GM12892 (cell line): ENCODE measurements at regions not wholly inside any gene's neighbourhood (a gene's known extent, or its start where the extent isn't known, plus 50 kb on each side); places are given as distances from the start of the nearest gene placed in this dataset.

Experiments used
- POLR2AphosphoS5 ChIP-seq: IDR thresholded peaks from 2 replicates; pipeline ENCODE4 v1.6.1; 2011; ENCODE audit warnings: low read depth, low read length, control low read depth
- TAF1 ChIP-seq: IDR thresholded peaks from 2 replicates; pipeline ENCODE4 v1.6.1; 2011; ENCODE audit warnings: low read depth, mild to moderate bottlenecking, control low read depth, low read length, borderline replicate concordance

DNA sequence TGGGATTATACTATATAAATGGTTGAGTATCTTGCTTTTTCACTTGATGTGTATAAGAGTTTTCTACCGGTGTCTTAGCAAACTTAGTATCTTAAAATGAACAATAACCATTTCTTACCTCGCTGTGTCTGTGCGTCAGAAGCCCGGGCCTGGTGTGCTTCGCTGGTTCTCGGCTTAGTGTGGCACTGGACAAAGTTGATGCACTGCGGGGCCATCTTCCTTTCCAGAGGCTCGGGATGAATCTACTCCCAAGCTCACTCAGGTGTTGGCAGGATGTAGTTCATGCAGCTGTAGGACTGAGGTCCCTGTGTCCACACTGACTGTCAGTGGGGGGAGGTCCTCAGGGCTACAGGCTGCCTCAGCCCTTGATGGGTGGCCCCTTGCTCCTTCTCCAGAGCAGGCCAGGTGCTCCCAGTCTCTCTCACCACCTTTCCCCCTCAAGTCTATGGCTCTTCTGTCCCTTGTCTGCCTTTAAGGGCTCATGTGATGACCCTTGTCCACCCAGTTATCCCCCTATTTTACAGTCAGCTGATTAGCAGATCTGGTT lies 227.8 kb downstream of the GLRX3 start:
- no peak for TF ChIP-seq TAF1
- TF ChIP-seq POLR2AphosphoS5 = no peak
